Neural cell (in vitro differentiated cells): ENCODE measurements at regions not wholly inside any gene's neighbourhood (a gene's known extent, or its start where the extent isn't known, plus 50 kb on each side); places are given as distances from the start of the nearest gene placed in this dataset.

Experiments
- H2AFZ ChIP-seq: fragments of 200-600, 300-800 bp; sonication (generic), shearing (Covaris generic); 2 replicates; pipeline ENCODE4 v1.6.0; 2014; ENCODE audit warnings: low read depth, mild to moderate bottlenecking, antibody characterized with exemption, low read length, moderate library complexity
- H3F3A ChIP-seq: fragments of 200-600 bp; shearing (Covaris generic); 2 replicates; pipeline ENCODE4 v1.6.1; 2016; ENCODE audit warnings: mild to moderate bottlenecking, moderate library complexity, mixed read lengths, antibody characterized with exemption, low read length; ENCODE audit not compliant: insufficient read depth, poor library complexity, severe bottlenecking
- H3K27ac ChIP-seq: fragments of 200-600, 300-800 bp; sonication (generic), shearing (Covaris generic); 2 replicates; pipeline ENCODE4 v1.5.1; 2014; ENCODE audit warnings: mild to moderate bottlenecking, low read length, moderate library complexity
- H3K27me3 ChIP-seq: fragments of 300-800, 200-600 bp; sonication (generic), shearing (Covaris generic); 2 replicates; pipeline ENCODE4 v1.6.0; 2014; ENCODE audit warnings: mild to moderate bottlenecking, low read depth, low read length, moderate library complexity; ENCODE audit not compliant: insufficient read depth
- H3K36me3 ChIP-seq: fragments of 300-800, 200-600 bp; sonication (generic), shearing (Covaris generic); 2 replicates; pipeline ENCODE4 v1.5.1; 2014; ENCODE audit warnings: mild to moderate bottlenecking, antibody characterized with exemption, low read length, moderate library complexity; ENCODE audit not compliant: insufficient read depth
- H3K4me2 ChIP-seq: fragments of 300-800, 200-600 bp; sonication (generic), shearing (Covaris generic); 2 replicates; pipeline ENCODE4 v1.6.0; 2014; ENCODE audit warnings: mild to moderate bottlenecking, low read length
- H3K4me3 ChIP-seq: fragments of 300-800, 200-600 bp; sonication (generic), shearing (Covaris generic); 2 replicates; pipeline ENCODE4 v1.5.1; 2014; ENCODE audit warnings: mild to moderate bottlenecking, low read length, moderate library complexity
- H3K79me2 ChIP-seq: fragments of 200-600 bp; shearing (Covaris generic); replicated peaks from 2 replicates; pipeline ENCODE4 v1.6.0; 2014; ENCODE audit warnings: mild to moderate bottlenecking, low read length, moderate library complexity; ENCODE audit not compliant: insufficient read depth
- H3K9ac ChIP-seq: fragments of 300-800, 200-600 bp; sonication (generic), shearing (Covaris generic); 2 replicates; pipeline ENCODE4 v1.6.1; 2016; ENCODE audit warnings: mild to moderate bottlenecking, low read length, mixed read lengths
- H3K9me2 ChIP-seq: fragments of 200-600 bp; shearing (Covaris generic); 2 replicates; pipeline ENCODE4 v1.6.1; 2016; ENCODE audit warnings: mild to moderate bottlenecking, low read length, mixed read lengths; ENCODE audit not compliant: insufficient read depth
- H3K9me3 ChIP-seq: fragments of 200-600, 300-800 bp; sonication (generic), shearing (Covaris generic); 2 replicates; pipeline ENCODE4 v1.6.1; 2016; ENCODE audit warnings: mild to moderate bottlenecking, mixed run types, low read length, moderate library complexity, mixed read lengths
- H4K20me1 ChIP-seq: fragments of 200-600 bp; shearing (Covaris generic); 2 replicates; pipeline ENCODE4 v1.6.1; 2016; ENCODE audit warnings: mild to moderate bottlenecking, mixed run types; ENCODE audit not compliant: insufficient read depth
- EP300 ChIP-seq: fragments of 450-650 bp; conservative IDR thresholded peaks from 2 replicates; pipeline ENCODE4 v1.6.1; 2014; ENCODE audit warnings: antibody characterized with exemption, mild to moderate bottlenecking, moderate library complexity; ENCODE audit not compliant: poor library complexity, severe bottlenecking
- EZH2 ChIP-seq: fragments of 200-600, 300-800 bp; shearing (Covaris generic), sonication (generic); IDR thresholded peaks from 2 replicates; pipeline ENCODE4 v1.6.1; 2014; ENCODE audit warnings: antibody characterized with exemption, low read length, borderline replicate concordance, mild to moderate bottlenecking; ENCODE audit not compliant: insufficient read depth, poor library complexity, severe bottlenecking
- MXI1 ChIP-seq: fragments of 450-650 bp; conservative IDR thresholded peaks from 2 replicates; pipeline ENCODE4 v1.6.1; 2014; ENCODE audit warnings: antibody characterized with exemption, mild to moderate bottlenecking; ENCODE audit not compliant: poor library complexity, severe bottlenecking
- POLR2AphosphoS5 ChIP-seq: IDR thresholded peaks from 2 replicates; pipeline ENCODE4 v1.6.1; 2012
- RAD21 ChIP-seq: fragments of 450-650 bp; conservative IDR thresholded peaks from 2 replicates; pipeline ENCODE4 v1.6.1; 2014; ENCODE audit warnings: antibody characterized with exemption, mild to moderate bottlenecking, moderate library complexity
- REST ChIP-seq: IDR thresholded peaks from 2 replicates; pipeline ENCODE4 v1.6.1; 2012; ENCODE audit warnings: borderline replicate concordance
- SMC3 ChIP-seq: fragments of 450-650 bp; conservative IDR thresholded peaks from 2 replicates; pipeline ENCODE4 v1.6.1; 2014; ENCODE audit warnings: antibody characterized with exemption, mild to moderate bottlenecking, moderate library complexity; ENCODE audit not compliant: poor library complexity
- TAF1 ChIP-seq: IDR thresholded peaks from 2 replicates; pipeline ENCODE4 v1.6.1; 2012; ENCODE audit warnings: low read depth
- TF ChIP-seq, protein P1 (sequence below): fragments of 450-650 bp; IDR thresholded peaks from 2 replicates; pipeline ENCODE4 v1.5.1; 2014; ENCODE audit warnings: antibody characterized with exemption, mild to moderate bottlenecking, moderate library complexity; ENCODE audit not compliant: poor library complexity, severe bottlenecking

GRCh38 chr6:88454658-88455057, 288.5 kb upstream of the CNR1 start:
- peak overlapping the region; percentile 42 for H3K27ac ChIP-seq
- TF ChIP-seq SMC3 (no peak), MXI1 (no peak), RAD21 (no peak), EZH2 (no peak), TAF1 (no peak), REST (no peak), EP300 (no peak), POLR2AphosphoS5 (no peak)
- TF ChIP-seq, protein P1, sequence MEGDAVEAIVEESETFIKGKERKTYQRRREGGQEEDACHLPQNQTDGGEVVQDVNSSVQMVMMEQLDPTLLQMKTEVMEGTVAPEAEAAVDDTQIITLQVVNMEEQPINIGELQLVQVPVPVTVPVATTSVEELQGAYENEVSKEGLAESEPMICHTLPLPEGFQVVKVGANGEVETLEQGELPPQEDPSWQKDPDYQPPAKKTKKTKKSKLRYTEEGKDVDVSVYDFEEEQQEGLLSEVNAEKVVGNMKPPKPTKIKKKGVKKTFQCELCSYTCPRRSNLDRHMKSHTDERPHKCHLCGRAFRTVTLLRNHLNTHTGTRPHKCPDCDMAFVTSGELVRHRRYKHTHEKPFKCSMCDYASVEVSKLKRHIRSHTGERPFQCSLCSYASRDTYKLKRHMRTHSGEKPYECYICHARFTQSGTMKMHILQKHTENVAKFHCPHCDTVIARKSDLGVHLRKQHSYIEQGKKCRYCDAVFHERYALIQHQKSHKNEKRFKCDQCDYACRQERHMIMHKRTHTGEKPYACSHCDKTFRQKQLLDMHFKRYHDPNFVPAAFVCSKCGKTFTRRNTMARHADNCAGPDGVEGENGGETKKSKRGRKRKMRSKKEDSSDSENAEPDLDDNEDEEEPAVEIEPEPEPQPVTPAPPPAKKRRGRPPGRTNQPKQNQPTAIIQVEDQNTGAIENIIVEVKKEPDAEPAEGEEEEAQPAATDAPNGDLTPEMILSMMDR = no peak
- no peaks in the 10 kb centered on the region for H3K36me3 ChIP-seq

DNA sequence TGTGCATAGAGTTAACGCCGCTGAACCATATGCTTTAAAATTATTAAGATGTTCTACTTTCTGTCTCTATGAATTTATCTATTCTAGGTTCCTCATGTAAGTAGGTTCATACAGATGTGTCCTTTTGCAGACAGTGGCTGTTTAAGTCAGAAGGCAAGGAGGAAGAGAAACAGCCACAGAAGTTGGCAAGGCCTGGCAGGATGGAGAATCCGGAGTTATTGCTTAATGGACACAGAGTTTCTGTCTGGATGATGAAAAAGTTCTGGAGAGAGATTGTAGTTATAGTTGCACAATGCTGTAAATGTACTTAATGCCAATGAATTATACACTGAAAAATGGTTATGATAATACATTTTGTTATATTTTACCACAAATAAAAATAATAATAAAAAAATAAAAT, 283.6 kb upstream of the CNR1 start:
- no peak overlapping the region for H3K27ac ChIP-seq
- H3K9me2 ChIP-seq = no peaks in the 10 kb centered on the region
- no peaks in the 10 kb centered on the region for H4K20me1 ChIP-seq
- no peak overlapping the region for H3K9ac ChIP-seq
- no peaks in the 10 kb centered on the region for H3K27me3 ChIP-seq
- no peaks in the 10 kb centered on the region for H3K36me3 ChIP-seq
- no peak overlapping the region for H3K4me3 ChIP-seq
- H3K9me3 ChIP-seq = no peaks in the 10 kb centered on the region
- no peaks in the 10 kb centered on the region for H3K79me2 ChIP-seq
- no peak overlapping the region for H2AFZ ChIP-seq
- no peak for TF ChIP-seq REST
- no peak for TF ChIP-seq TAF1
- TF ChIP-seq, protein P1 = no peak
- no peak for TF ChIP-seq MXI1
- no peaks in the 10 kb centered on the region for H3F3A ChIP-seq
- no peak overlapping the region for H3K4me2 ChIP-seq

More at GRCh38 chr6:88454658-88455057, 288.5 kb upstream of the CNR1 start:
- Histone ChIP-seq H3K9me3 (no peaks in the 10 kb centered on the region), H3K27me3 (no peaks in the 10 kb centered on the region), H3K4me2 (no peak overlapping the region), H3K79me2 (no peaks in the 10 kb centered on the region), H4K20me1 (no peaks in the 10 kb centered on the region), H2AFZ (no peak overlapping the region), H3F3A (peaks cover 2% of the 10 kb centered on the region), H3K9me2 (no peaks in the 10 kb centered on the region), H3K9ac (no peak overlapping the region), H3K4me3 (no peak overlapping the region)
